OCI-LY7 (cell line): ENCODE measurements at regions not wholly inside any gene's neighbourhood (a gene's known extent, or its start where the extent isn't known, plus 50 kb on each side); places are given as distances from the start of the nearest gene placed in this dataset.

ENCODE experiments used
- BruUV-seq: library from RNA; stranded (reverse); fragments of 400-500 nt; replicated peaks from 2 replicates; lab custom pipeline; 2021; lab: Mats Ljungman, UMichigan
- CTCF ChIA-PET: fragments of 300-600 bp; sonication (Branson Sonifier 250); formaldehyde crosslinking; loops from one replicate; lab custom pipeline; 2022; ENCODE audit warnings: antibody characterized with exemption; ENCODE audit not compliant: unreplicated experiment; lab: Charles Lee
- POLR2A ChIA-PET: fragments of 300-600 bp; sonication (Branson Sonifier 250); formaldehyde crosslinking; loops from one replicate; lab custom pipeline; 2022; ENCODE audit warnings: antibody characterized with exemption; lab: Charles Lee
- DNase-seq: peaks from one replicate; pipeline ENCODE4 v3.0.0-alpha.2; 2015; ENCODE audit warnings: low spot score
- H2AFZ ChIP-seq: fragments of 200-600 bp; sonication (generic), shearing (Covaris generic); 2 replicates; pipeline ENCODE4 v1.6.1; 2014; ENCODE audit warnings: mild to moderate bottlenecking, antibody characterized with exemption, low read length, moderate library complexity
- H3K27ac ChIP-seq: fragments of 200-600 bp; sonication (generic); 2 replicates; pipeline ENCODE4 v1.5.1; 2014; ENCODE audit warnings: mixed run types, low read depth, mild to moderate bottlenecking, moderate library complexity, low read length, inconsistent platforms; ENCODE audit not compliant: poor library complexity, severe bottlenecking
- H3K36me3 ChIP-seq: fragments of 200-600 bp; sonication (generic); 2 replicates; pipeline ENCODE4 v1.6.1; 2014; ENCODE audit warnings: mild to moderate bottlenecking, antibody characterized with exemption, low read length, moderate library complexity, mixed read lengths; ENCODE audit not compliant: insufficient read depth
- H3K4me1 ChIP-seq: fragments of 200-600 bp; sonication (generic); 2 replicates; pipeline ENCODE4 v1.5.1; 2014; ENCODE audit warnings: mild to moderate bottlenecking, low read length; ENCODE audit not compliant: insufficient read depth, poor library complexity, severe bottlenecking
- H3K4me2 ChIP-seq: fragments of 200-600 bp; sonication (generic); 2 replicates; pipeline ENCODE4 v1.6.1; 2014; ENCODE audit warnings: mild to moderate bottlenecking, low read length
- H3K4me3 ChIP-seq: fragments of 200-600 bp; sonication (generic); 2 replicates; pipeline ENCODE4 v1.5.1; 2014; ENCODE audit warnings: mild to moderate bottlenecking, low read depth, low read length; ENCODE audit not compliant: poor library complexity, severe bottlenecking
- H3K79me2 ChIP-seq: fragments of 200-600 bp; sonication (generic); 2 replicates; pipeline ENCODE4 v1.6.1; 2016; ENCODE audit warnings: low read depth, mild to moderate bottlenecking, low read length, moderate library complexity, mixed read lengths; ENCODE audit not compliant: insufficient read depth
- H3K9me2 ChIP-seq: fragments of 200-600 bp; sonication (generic); 2 replicates; pipeline ENCODE4 v1.6.1; 2016; ENCODE audit warnings: mild to moderate bottlenecking, low read length, mixed read lengths; ENCODE audit not compliant: insufficient read depth
- H3K9me3 ChIP-seq: fragments of 200-600 bp; sonication (generic); 2 replicates; pipeline ENCODE4 v1.6.1; 2014; ENCODE audit warnings: mild to moderate bottlenecking, mixed run types, low read length, mixed read lengths
- H4K20me1 ChIP-seq: fragments of 200-600 bp; sonication (generic); 2 replicates; pipeline ENCODE4 v1.6.1; 2014; ENCODE audit warnings: mild to moderate bottlenecking, antibody characterized with exemption, low read length, moderate library complexity, mixed read lengths; ENCODE audit not compliant: insufficient read depth
- CTCF ChIP-seq: fragments of 200-600 bp; sonication (generic); conservative IDR thresholded peaks from 2 replicates; pipeline ENCODE4 v1.5.1; 2014; ENCODE audit warnings: mild to moderate bottlenecking, antibody characterized with exemption, low read length, moderate library complexity, mixed read lengths
- EZH2phosphoT487 ChIP-seq: fragments of 200-600 bp; sonication (generic); IDR thresholded peaks from 2 replicates; pipeline ENCODE4 v1.6.1; 2018; ENCODE audit warnings: low read depth, borderline replicate concordance, mild to moderate bottlenecking, mixed run types, antibody characterized with exemption, low read length, moderate library complexity, mixed read lengths
- intact Hi-C: fragments of 100-400 bp; cut with micrococcal nuclease; formaldehyde crosslinking; loops from one replicate; pipeline ENCODE4 v1.10.0; 2022; ENCODE audit not compliant: unreplicated experiment

DNA sequence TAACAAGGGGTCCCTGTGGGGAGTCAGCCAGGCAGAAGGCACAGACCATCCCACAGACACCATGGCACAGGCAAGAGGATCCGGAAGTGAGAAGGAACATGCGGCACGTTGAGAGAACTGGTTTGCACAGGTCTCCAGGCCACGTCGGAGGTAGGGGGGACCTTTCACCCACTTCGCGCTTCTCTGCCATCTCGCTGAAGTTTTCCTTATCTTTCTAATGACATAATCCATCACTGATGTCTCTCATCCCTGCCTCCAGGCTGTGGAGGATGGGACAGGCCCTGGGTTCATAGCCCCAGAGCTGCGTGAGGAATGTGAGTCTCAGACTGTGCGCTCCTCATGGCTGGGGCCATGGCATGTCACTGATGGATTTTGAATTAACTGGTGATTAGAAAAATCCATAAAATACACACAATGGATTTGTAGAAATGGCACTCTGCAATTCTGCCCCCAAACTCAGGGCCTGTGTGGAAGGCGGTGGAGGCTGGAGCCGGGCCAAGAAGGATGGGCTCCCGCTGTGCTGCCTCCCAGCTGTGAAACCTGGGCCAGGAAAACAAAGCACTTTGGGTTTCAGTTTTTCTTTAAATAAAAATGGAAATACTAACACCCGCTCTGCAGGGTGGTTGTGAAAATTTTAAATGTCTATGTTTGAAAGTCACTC, 113.3 kb upstream of the ALKAL2 start:
- H3K4me3 ChIP-seq, result no peak overlapping the region
- no peaks in the 10 kb centered on the region for H3K9me3 ChIP-seq
- no peak overlapping the region for H3K4me2 ChIP-seq
- intact Hi-C loops, result no loop called here
- POLR2A ChIA-PET, result no interaction called here
- H2AFZ ChIP-seq, result no peak overlapping the region
- H4K20me1 ChIP-seq, result no peaks in the 10 kb centered on the region
- H3K36me3 ChIP-seq, result no peaks in the 10 kb centered on the region
- no TSS peak for BruUV-seq
- TF ChIP-seq EZH2phosphoT487 (no peak), CTCF (no peak)
- CTCF ChIA-PET, result no interaction called here
- H3K4me1 ChIP-seq, result no peaks in the 10 kb centered on the region
- H3K27ac ChIP-seq, result no peak overlapping the region
- H3K79me2 ChIP-seq, result no peaks in the 10 kb centered on the region
- no peaks in the 10 kb centered on the region for H3K9me2 ChIP-seq
- DNase-seq, result no peak

- TF ChIP-seq CTCF (no peak), EZH2phosphoT487 (no peak)
- Histone ChIP-seq H3K27ac (no peak overlapping the region), H3K9me3 (no peaks in the 10 kb centered on the region), H3K4me2 (no peak overlapping the region), H3K9me2 (no peaks in the 10 kb centered on the region), H2AFZ (no peak overlapping the region), H3K4me3 (no peak overlapping the region), H3K36me3 (no peaks in the 10 kb centered on the region), H3K79me2 (no peaks in the 10 kb centered on the region), H4K20me1 (no peaks in the 10 kb centered on the region), H3K4me1 (no peaks in the 10 kb centered on the region)
- ChIA-PET CTCF (no interaction called here), POLR2A (no interaction called here)
- no peak for DNase-seq
- intact Hi-C loops, result no loop called here
- BruUV-seq, result no TSS peak
Measured at GRCh38 chr2:397926-398325, 110.0 kb upstream of the ALKAL2 start.

DNA sequence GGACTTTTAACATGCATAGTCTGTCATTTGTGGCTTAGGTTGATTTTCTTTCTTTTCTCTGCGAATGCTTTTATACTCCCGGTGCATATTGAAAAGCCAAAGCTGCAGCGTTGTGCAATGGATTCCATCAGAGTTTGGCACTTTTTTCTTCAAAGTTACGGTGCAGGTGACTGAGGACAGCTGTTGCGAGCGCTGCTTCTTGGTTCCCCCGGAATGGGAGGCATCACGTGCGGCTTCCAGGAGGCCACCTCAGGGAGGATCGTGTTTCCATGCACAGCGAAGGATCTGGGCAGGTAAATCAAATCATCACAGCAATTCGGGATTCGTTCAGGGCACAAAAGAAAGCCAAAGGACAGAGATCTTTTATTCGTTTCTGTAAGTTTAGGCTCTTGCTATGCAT, 109.6 kb upstream of the ALKAL2 start:
- H3K9me3 ChIP-seq, result no peaks in the 10 kb centered on the region
- no peaks in the 10 kb centered on the region for H3K79me2 ChIP-seq
- no peaks in the 10 kb centered on the region for H3K4me1 ChIP-seq
- BruUV-seq, result no TSS peak
- no peaks in the 10 kb centered on the region for H4K20me1 ChIP-seq
- no peaks in the 10 kb centered on the region for H3K36me3 ChIP-seq
- no peak overlapping the region for H3K27ac ChIP-seq
- POLR2A ChIA-PET, result no interaction called here
- no peak for DNase-seq
- H3K4me3 ChIP-seq, result no peak overlapping the region
- intact Hi-C loops, result no loop called here
- H3K9me2 ChIP-seq, result no peaks in the 10 kb centered on the region
- H3K4me2 ChIP-seq, result no peak overlapping the region
- CTCF ChIA-PET, result no interaction called here
- H2AFZ ChIP-seq, result no peak overlapping the region
- TF ChIP-seq CTCF (no peak), EZH2phosphoT487 (no peak)
